HEK293 (cell line): ENCODE measurements at regions not wholly inside any gene's neighbourhood (a gene's known extent, or its start where the extent isn't known, plus 50 kb on each side); places are given as distances from the start of the nearest gene placed in this dataset.
"Not testable (repeated sequence)": the region's sequence is repeated elsewhere in the genome, so short reads cannot be mapped to it uniquely, and the experiment has no call there.

Experiments used
- CTCF ChIA-PET: fragments of 350-600 bp; formaldehyde crosslinking; extraction: SDS; loops from one replicate; lab custom pipeline; 2021; ENCODE audit warnings: antibody characterized with exemption; lab: Yijun Ruan, JAX
- POLR2A ChIA-PET: fragments of 300-600 bp; formaldehyde crosslinking; extraction: SDS; loops from one replicate; lab custom pipeline; 2020; ENCODE audit warnings: antibody characterized with exemption, inconsistent platforms; lab: Yijun Ruan, JAX
- H3K27ac ChIP-seq: fragments of 200-500 bp; sonication (Bioruptor generic); 2 replicates; pipeline ENCODE4 v1.5.1; 2014; ENCODE audit warnings: low read depth, low read length, control low read depth, inconsistent platforms; ENCODE audit errors: extremely low read depth
- H3K36me3 ChIP-seq, 2 experiments: fragments of 200-500 bp in 1 of 2; sonication (Bioruptor generic) in 1 of 2; 1 replicate in 1 of 2; 2 replicates in 1 of 2; pipeline ENCODE4 v1.5.1; 2014 to 2017; ENCODE audit warnings: inconsistent platforms in 2 of 2, low read length in 2 of 2; ENCODE audit not compliant: control insufficient read depth in 2 of 2, insufficient read depth in 1 of 2
- H3K4me1 ChIP-seq: fragments of 200-500 bp; sonication (Bioruptor generic); 2 replicates; pipeline ENCODE4 v1.5.1; 2014; ENCODE audit warnings: mild to moderate bottlenecking, low read length, inconsistent platforms; ENCODE audit not compliant: control insufficient read depth, insufficient read depth
- H3K4me3 ChIP-seq: 2 replicates; pipeline ENCODE4 v1.5.1; 2011; ENCODE audit warnings: low read depth, mild to moderate bottlenecking, control low read depth, low read length, moderate library complexity
- H3K9me3 ChIP-seq: fragments of 200-500 bp; sonication (Bioruptor generic); 2 replicates; pipeline ENCODE4 v1.5.1; 2014; ENCODE audit warnings: low read depth, low read length, inconsistent platforms; ENCODE audit not compliant: control insufficient read depth, insufficient read depth
- GLI2 ChIP-seq: fragments of 450-650 bp; formaldehyde crosslinking; IDR thresholded peaks from 2 replicates; pipeline ENCODE4; 2017; ENCODE audit warnings: missing biosample characterization, missing genetic modification characterization, low read depth, borderline replicate concordance
- ZBTB17 ChIP-seq: fragments of 450-650 bp; formaldehyde crosslinking; IDR thresholded peaks from 2 replicates; pipeline ENCODE4 v1.5.1; 2016; ENCODE audit warnings: missing biosample characterization, missing genetic modification characterization
- ZBTB6 ChIP-seq: fragments of 450-650 bp; formaldehyde crosslinking; IDR thresholded peaks from 2 replicates; pipeline ENCODE4 v1.5.1; 2017; ENCODE audit warnings: missing biosample characterization, missing genetic modification characterization
- ZNF121 ChIP-seq: fragments of 450-650 bp; formaldehyde crosslinking; IDR thresholded peaks from 2 replicates; pipeline ENCODE4 v1.5.1; 2016; ENCODE audit warnings: missing biosample characterization, missing genetic modification characterization
- ZNF133 ChIP-seq: fragments of 450-650 bp; formaldehyde crosslinking; IDR thresholded peaks from 2 replicates; pipeline ENCODE4 v1.5.1; 2016; ENCODE audit warnings: missing biosample characterization, missing genetic modification characterization
- ZNF341 ChIP-seq: fragments of 450-650 bp; formaldehyde crosslinking; IDR thresholded peaks from 2 replicates; pipeline ENCODE4; 2016; ENCODE audit warnings: low read depth, missing biosample characterization, missing genetic modification characterization
- ZNF416 ChIP-seq: fragments of 450-650 bp; formaldehyde crosslinking; IDR thresholded peaks from 2 replicates; pipeline ENCODE4 v1.5.1; 2016; ENCODE audit warnings: missing biosample characterization, missing genetic modification characterization
- ZNF449 ChIP-seq: fragments of 450-650 bp; formaldehyde crosslinking; IDR thresholded peaks from 2 replicates; pipeline ENCODE4 v1.5.1; 2017; ENCODE audit warnings: missing biosample characterization, mild to moderate bottlenecking, missing genetic modification characterization, moderate library complexity
- ZNF549 ChIP-seq: fragments of 450-650 bp; IDR thresholded peaks from 2 replicates; pipeline ENCODE4 v1.5.1; 2018; ENCODE audit warnings: missing biosample characterization, missing genetic modification characterization, mild to moderate bottlenecking, inconsistent platforms, moderate library complexity
- ZNF555 ChIP-seq: fragments of 450-650 bp; formaldehyde crosslinking; conservative IDR thresholded peaks from 2 replicates; pipeline ENCODE4 v1.5.1; 2017; ENCODE audit warnings: missing biosample characterization, mild to moderate bottlenecking, missing genetic modification characterization, inconsistent platforms
- ZNF791 ChIP-seq: fragments of 450-650 bp; formaldehyde crosslinking; IDR thresholded peaks from 2 replicates; pipeline ENCODE4 v1.5.1; 2016; ENCODE audit warnings: missing biosample characterization, missing genetic modification characterization
- ZSCAN23 ChIP-seq: fragments of 450-650 bp; formaldehyde crosslinking; IDR thresholded peaks from 2 replicates; pipeline ENCODE4 v1.5.1; 2016; ENCODE audit warnings: missing biosample characterization, missing genetic modification characterization
- ZSCAN4 ChIP-seq: fragments of 450-650 bp; formaldehyde crosslinking; IDR thresholded peaks from 2 replicates; pipeline ENCODE4 v1.5.1; 2017; ENCODE audit warnings: missing biosample characterization, missing genetic modification characterization
- TF ChIP-seq, protein P1 (sequence below): fragments of 450-650 bp; formaldehyde crosslinking; IDR thresholded peaks from 2 replicates; pipeline ENCODE4 v1.5.1; 2016; ENCODE audit warnings: missing biosample characterization, missing genetic modification characterization
- TF ChIP-seq, protein P2 (sequence below): fragments of 450-650 bp; formaldehyde crosslinking; IDR thresholded peaks from 2 replicates; pipeline ENCODE4 v1.5.1; 2016; ENCODE audit warnings: missing biosample characterization, missing genetic modification characterization

DNA sequence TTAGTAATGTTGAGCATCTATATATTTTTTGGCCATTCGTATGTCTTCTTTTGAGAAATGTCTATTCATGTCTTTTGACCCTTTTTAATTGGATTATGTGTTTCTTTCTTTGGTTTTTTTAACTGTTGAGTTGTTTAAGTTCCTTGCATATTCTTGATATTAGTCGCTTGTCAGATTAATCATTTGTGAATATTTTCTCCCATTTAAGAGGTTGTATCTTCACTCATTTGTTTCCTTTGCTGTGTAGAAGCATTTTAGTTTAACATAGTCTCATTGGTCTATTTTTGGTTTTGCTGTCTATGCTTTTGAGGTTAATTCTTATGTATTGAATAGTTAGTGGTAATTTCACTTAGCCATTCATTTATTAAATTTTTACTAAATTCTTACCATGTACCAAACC, 283.8 kb downstream of the ZPLD1 start:
- TF ChIP-seq ZNF341 (tag by site-specific recombination) (no peak), ZNF549 (tag by site-specific recombination) (no peak), ZSCAN23 (tag by site-specific recombination) (no peak)
- CTCF ChIA-PET: interaction anchor here (0.6 kb wide), 1 partner anchor 595 kb away, joined by 3 read pairs; no protein-coding TSS in a partner anchor
- H3K27ac ChIP-seq: no peak overlapping the region
- no peaks in the 10 kb centered on the region for H3K36me3 ChIP-seq
- POLR2A ChIA-PET: no interaction called here
- no peak overlapping the region for H3K4me3 ChIP-seq
- no peaks in the 10 kb centered on the region for H3K9me3 ChIP-seq
- no peaks in the 10 kb centered on the region for H3K4me1 ChIP-seq

DNA sequence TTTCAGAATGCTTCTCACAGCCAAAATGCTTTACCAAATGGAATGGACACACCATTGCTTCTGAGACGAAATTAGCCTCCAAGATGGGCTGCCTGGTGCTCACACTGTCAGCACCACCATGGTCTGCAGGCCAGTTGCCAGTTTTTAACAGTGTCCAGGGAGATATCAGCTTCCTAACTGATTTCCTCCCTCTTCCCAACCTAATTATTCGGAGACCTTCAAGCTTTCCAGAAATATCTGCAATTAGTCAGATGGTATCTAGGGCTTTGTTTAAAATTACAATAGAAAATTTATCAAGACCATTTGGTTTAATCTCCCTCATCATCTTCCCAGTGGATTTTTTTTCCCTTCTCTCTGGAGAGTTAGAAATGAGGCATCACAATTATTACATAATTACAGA, 287.5 kb downstream of the ZPLD1 start:
- CTCF ChIA-PET: no interaction called here
- POLR2A ChIA-PET: no interaction called here
- no peaks in the 10 kb centered on the region for H3K9me3 ChIP-seq
- TF ChIP-seq GLI2 (tag by site-specific recombination): no peak
- no peak for TF ChIP-seq ZNF449 (tag by site-specific recombination)
- TF ChIP-seq ZNF416 (tag by site-specific recombination): no peak
- TF ChIP-seq, all 188 proteins: peak for 0
- Histone ChIP-seq H3K4me3 (no peak overlapping the region), H3K4me1 (no peaks in the 10 kb centered on the region), H3K27ac (no peak overlapping the region), H3K36me3 (no peaks in the 10 kb centered on the region)

DNA sequence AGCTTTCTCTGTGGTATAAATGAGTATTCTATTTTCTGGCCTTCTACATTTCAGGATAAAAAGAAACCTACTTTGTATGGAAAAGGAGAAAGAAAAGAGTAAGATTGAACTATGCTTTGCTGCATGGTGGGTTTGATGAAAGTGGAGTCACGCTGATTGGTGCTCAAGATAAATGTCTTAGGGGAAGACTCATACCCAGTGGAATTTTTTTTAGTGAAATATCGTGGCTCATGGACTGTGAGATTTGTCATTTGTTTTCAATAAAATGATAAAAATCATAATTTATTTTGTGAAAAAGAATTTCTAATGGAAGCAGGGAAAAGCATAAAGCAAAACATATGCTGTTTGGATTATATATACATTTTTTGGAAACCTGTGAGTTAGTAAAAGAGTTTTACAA, 292.5 kb downstream of the ZPLD1 start:
- POLR2A ChIA-PET: no interaction called here
- H3K9me3 ChIP-seq: no peaks in the 10 kb centered on the region
- H3K36me3 ChIP-seq: no peaks in the 10 kb centered on the region
- no peak overlapping the region for H3K4me3 ChIP-seq
- no peaks in the 10 kb centered on the region for H3K4me1 ChIP-seq
- TF ChIP-seq ZNF133 (tag by site-specific recombination) (no peak), ZBTB6 (tag by site-specific recombination) (no peak)
- TF ChIP-seq, protein P1, sequence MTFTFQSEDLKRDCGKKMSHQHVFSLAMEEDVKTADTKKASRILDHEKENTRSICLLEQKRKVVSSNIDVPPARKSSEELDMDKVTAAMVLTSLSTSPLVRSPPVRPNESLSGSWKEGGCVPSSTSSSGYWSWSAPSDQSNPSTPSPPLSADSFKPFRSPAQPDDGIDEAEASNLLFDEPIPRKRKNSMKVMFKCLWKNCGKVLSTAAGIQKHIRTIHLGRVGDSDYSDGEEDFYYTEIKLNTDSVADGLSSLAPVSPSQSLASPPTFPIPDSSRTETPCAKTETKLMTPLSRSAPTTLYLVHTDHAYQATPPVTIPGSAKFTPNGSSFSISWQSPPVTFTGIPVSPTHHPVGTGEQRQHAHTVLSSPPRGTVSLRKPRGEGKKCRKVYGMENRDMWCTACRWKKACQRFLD (tag by site-specific recombination): no peak
- CTCF ChIA-PET: no interaction called here
- no peak overlapping the region for H3K27ac ChIP-seq

DNA sequence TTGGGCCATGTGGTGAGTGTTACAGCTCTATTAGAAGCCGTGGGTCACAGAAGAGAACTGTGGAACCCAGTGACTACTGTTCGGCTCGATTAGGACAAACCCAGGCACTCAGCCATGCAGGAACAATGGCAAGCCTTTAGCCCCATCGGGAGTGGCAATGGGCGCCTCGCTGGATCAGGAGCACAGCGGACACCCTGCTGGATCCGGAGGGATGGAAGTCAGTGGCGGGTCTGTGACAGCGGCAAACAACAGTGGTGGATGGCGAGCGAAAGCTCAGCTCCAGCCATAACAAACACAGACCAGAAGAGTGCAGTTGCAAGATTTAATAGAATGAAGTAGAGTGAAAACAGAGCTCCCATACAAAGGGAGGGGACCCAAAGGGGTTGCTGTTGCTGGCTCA, 297.8 kb downstream of the ZPLD1 start:
- CTCF ChIA-PET: interaction anchor here (0.6 kb wide), 1 partner anchor 141 kb away, joined by 5 read pairs; no protein-coding TSS in a partner anchor
- H3K27ac ChIP-seq, H3K4me3 ChIP-seq, H3K4me1 ChIP-seq, POLR2A ChIA-PET, H3K9me3 ChIP-seq, H3K36me3 ChIP-seq: not testable (repeated sequence)

GRCh38 chr3:102733791-102734563, 299.2 kb downstream of the ZPLD1 start:
- Histone ChIP-seq H3K36me3 (no peaks in the 10 kb centered on the region), H3K4me1 (no peaks in the 10 kb centered on the region), H3K4me3 (no peak overlapping the region), H3K27ac (no peak overlapping the region), H3K9me3 (no peaks in the 10 kb centered on the region)
- CTCF ChIA-PET: no interaction called here
- POLR2A ChIA-PET: no interaction called here
- TF ChIP-seq ZBTB17 (tag by site-specific recombination) (no peak), ZSCAN4 (tag by site-specific recombination) (no peak), ZNF791 (tag by site-specific recombination) (no peak), ZNF449 (tag by site-specific recombination) (no peak), ZNF121 (no peak), ZNF555 (no peak)
- TF ChIP-seq, protein P2, sequence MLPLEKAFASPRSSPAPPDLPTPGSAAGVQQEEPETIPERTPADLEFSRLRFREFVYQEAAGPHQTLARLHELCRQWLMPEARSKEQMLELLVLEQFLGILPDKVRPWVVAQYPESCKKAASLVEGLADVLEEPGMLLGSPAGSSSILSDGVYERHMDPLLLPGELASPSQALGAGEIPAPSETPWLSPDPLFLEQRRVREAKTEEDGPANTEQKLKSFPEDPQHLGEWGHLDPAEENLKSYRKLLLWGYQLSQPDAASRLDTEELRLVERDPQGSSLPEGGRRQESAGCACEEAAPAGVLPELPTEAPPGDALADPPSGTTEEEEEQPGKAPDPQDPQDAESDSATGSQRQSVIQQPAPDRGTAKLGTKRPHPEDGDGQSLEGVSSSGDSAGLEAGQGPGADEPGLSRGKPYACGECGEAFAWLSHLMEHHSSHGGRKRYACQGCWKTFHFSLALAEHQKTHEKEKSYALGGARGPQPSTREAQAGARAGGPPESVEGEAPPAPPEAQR (tag by site-specific recombination): no peak
